LNCaP clone FGC (cell line): ENCODE measurements at regions not wholly inside any gene's neighbourhood (a gene's known extent, or its start where the extent isn't known, plus 50 kb on each side); places are given as distances from the start of the nearest gene placed in this dataset.
"Not testable (repeated sequence)": the region's sequence is repeated elsewhere in the genome, so short reads cannot be mapped to it uniquely, and the experiment has no call there.

ENCODE experiments used
- DNase-seq: peaks from one replicate; pipeline ENCODE4 v3.0.0-alpha.2; 2011; ENCODE audit warnings: low read depth
- H3K4me3 ChIP-seq: 2 replicates; pipeline ENCODE4 v1.5.1; 2011; ENCODE audit warnings: mild to moderate bottlenecking, low read depth, low read length, control low read depth
- TF ChIP-seq, protein P1 (sequence below): IDR thresholded peaks from 2 replicates; pipeline ENCODE4 v1.5.1; 2012; ENCODE audit warnings: mild to moderate bottlenecking; ENCODE audit not compliant: control insufficient read depth, insufficient read depth; ENCODE audit errors: extremely low read depth

DNA sequence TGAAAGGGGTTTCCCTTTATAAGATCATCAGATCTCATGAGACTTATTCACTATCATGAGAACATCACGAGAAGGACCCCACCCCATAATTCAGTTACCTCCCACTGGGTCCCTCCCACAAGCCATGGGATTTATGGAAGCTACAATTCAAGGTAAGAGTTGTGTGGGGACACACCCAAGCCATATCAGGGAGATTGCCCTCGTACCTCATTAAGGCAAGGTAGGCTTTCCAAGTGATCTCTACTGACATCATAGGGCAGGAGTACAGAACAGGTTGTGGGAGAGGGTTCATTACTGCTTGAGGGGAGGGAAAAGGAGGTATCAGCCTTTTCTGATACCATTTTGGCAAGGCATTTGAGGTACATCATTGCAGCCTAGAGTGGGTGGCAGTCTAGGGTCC is 524.6 kb downstream of the PRKD1 start:
- H3K4me3 ChIP-seq = no peak overlapping the region
- TF ChIP-seq, protein P1, sequence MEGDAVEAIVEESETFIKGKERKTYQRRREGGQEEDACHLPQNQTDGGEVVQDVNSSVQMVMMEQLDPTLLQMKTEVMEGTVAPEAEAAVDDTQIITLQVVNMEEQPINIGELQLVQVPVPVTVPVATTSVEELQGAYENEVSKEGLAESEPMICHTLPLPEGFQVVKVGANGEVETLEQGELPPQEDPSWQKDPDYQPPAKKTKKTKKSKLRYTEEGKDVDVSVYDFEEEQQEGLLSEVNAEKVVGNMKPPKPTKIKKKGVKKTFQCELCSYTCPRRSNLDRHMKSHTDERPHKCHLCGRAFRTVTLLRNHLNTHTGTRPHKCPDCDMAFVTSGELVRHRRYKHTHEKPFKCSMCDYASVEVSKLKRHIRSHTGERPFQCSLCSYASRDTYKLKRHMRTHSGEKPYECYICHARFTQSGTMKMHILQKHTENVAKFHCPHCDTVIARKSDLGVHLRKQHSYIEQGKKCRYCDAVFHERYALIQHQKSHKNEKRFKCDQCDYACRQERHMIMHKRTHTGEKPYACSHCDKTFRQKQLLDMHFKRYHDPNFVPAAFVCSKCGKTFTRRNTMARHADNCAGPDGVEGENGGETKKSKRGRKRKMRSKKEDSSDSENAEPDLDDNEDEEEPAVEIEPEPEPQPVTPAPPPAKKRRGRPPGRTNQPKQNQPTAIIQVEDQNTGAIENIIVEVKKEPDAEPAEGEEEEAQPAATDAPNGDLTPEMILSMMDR = no peak
- DNase-seq = no peak

DNA sequence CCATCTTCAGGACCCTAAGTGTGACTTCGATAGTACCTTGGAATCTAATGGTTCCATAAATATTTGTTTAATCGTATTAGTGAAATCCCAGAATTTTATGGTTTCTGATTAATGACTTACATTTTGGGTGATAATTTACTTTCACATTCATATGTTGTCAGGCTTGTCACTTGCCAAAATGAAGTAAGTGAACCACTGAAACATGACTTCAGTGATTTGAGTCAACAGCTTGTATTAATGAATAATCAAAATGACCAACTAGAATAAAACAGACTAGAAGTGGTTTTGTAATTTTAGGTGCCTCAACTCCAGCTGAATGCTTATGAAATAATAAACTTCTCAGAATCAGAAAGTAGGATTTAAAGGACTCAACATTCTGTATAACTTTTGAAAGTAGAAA is 517.1 kb downstream of the PRKD1 start:
- H3K4me3 ChIP-seq = no peak overlapping the region
- DNase-seq = no peak
- TF ChIP-seq, protein P1 = no peak

DNA sequence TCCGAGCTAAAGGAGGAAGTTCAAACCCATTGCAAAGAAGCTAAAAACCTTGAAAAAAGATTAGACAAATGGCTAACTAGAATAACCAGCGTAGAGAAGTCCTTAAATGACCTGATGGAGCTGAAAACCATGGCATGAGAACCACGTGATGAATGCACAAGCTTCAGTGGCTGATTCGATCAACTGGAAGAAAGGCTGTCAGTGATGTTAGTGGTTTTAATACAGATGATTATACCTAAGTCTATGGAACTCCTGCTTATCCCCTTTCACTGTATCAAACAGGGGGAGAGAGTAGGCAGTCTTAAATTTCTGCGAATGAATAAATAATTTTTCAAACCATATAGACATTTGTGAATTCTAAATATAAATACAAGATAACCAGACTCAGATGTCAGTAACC is 512.7 kb downstream of the PRKD1 start:
- not testable (repeated sequence) for DNase-seq, H3K4me3 ChIP-seq

DNA sequence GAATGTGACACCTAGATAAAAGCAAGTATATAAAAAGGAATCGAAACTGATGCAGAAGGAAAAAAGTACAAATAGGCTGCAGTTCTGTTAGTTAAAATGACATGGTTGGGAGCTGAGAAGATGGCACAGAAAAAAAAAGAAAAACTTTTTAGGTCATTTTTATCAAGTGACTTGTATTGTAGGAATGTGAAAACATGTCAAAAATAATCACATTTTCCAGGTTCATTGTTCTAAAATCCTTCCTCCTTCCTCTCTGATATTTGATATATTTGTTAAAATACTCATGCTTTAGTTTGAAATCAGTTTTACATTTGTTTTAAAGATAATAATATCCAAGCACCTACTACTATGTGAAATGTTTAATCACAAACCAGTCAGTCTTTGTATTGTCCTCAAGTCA is 507.9 kb downstream of the PRKD1 start:
- DNase-seq = no peak
- TF ChIP-seq, protein P1 = no peak
- no peak overlapping the region for H3K4me3 ChIP-seq

DNA sequence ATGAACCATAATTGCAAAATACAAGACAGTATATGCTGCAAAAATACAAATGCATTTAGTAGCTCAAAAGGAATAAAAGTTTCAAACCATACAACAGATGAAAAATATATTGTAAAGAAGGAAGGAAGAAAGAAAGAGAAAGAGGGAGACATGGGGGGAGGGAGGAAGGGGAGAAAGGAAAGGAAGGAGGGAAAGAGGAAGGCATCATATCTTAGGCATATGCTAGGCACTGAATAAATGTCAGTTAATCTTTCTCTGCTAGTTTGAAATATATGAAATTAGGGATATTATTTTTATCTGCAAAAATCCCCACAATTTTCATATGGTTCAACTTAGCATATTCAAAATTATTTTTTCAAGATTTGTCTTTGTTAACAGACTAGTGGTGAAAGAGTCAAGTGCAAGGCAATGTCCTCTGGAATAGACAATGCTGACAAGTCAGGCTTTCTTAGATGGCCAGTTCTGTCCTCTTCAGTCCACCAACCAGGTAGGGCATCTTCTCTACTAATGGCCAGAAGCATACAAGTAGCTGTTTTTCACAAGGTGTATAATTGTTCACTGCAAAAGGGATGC is 506.4 kb downstream of the PRKD1 start:
- no peak for DNase-seq
- TF ChIP-seq, protein P1 = no peak
- no peak overlapping the region for H3K4me3 ChIP-seq

DNA sequence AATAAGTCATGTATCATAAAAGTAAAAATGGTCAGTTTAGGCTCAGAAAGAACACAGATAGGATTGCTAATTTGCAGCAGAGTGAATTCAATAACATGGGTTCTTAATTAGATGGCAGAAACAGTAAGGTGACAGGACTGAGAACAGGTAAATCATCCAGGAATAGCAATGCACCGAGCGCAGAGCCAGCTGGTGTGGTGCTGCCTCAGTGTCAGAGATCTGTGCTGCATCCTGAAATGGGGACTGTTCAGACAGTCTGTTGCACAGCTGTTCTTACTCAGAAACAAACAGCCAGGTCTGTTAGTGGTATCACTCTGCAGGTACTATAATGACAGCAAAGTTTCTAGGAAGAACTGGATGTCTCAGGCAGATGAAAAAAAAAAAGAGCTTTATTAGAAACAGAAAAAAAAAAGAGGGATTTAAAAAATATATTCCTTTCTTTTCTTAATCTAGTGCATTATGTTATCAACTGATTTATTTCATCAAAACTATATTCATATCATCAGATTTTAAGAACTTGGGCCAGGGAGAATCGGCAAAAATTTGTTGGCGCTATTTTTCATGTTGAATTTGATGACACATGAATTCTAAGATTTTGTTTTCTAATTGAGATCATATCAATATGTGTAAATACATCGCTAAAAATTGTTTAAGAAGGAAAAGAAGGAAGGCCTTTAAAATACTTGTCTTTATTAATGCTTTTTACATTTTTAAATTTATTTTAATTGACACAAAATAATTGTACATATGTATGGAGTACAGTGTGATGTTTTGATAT is 501.8 kb downstream of the PRKD1 start:
- no peak for DNase-seq
- H3K4me3 ChIP-seq = no peak overlapping the region

DNA sequence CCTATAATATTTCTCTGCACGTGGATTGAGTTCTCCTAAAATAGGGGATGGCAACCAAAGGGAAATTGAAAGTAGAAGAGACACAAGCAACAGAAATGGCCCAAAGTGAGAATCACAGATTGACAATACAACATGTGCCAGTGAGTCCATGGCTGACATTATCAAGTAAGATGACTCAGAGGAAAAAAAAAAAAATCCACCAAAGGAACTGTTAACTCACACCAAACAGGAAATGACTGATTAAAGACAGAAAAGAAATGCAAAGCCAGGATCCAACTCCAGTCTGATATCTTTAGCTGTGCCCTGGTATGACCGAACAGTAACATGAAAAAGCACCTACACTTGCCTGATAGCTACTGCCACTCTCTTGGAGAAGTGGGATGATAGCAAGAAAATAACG is 485.0 kb downstream of the PRKD1 start:
- DNase-seq = no peak
- H3K4me3 ChIP-seq = no peak overlapping the region
- TF ChIP-seq, protein P1 = no peak

More for the DNA sequence above, 501.8 kb downstream of the PRKD1 start:
- TF ChIP-seq, protein P1 = no peak
